ENCODE measurements at regions not wholly inside any gene's neighbourhood (a gene's known extent, or its start where the extent isn't known, plus 50 kb on each side); places are given as distances from the start of the nearest gene placed in this dataset.

- TF ChIP-seq BHLHE40 (IDR thresholded peaks at IDR 0.05; ENCODE audit: low read depth, low read length) (no peak), EHF (CRISPR knock-in tag; IDR thresholded peaks at IDR 0.05) (no peak)
Observed at GRCh38 chr14:39765676-39766075, 333.4 kb upstream of the FBXO33 start.

Measured in A549 (cell line).